Fibroblast of the conjunctiva (primary cell): ENCODE measurements at regions not wholly inside any gene's neighbourhood (a gene's known extent, or its start where the extent isn't known, plus 50 kb on each side); places are given as distances from the start of the nearest gene placed in this dataset.
"Not testable (repeated sequence)": the region's sequence is repeated elsewhere in the genome, so short reads cannot be mapped to it uniquely, and the experiment has no call there.

ENCODE experiments used
- DNase-seq: peaks from one replicate; pipeline ENCODE4 v3.0.0-alpha.2; 2010; ENCODE audit warnings: low read depth

- no peak for DNase-seq
Measured at GRCh38 chr11:98155696-98156095, 865.1 kb upstream of the CNTN5 start.

- no peak for DNase-seq
Measured at GRCh38 chr11:98177925-98178324, 842.8 kb upstream of the CNTN5 start.

- DNase-seq = no peak
Measured at GRCh38 chr11:98180511-98180910, 840.2 kb upstream of the CNTN5 start.

- no peak for DNase-seq
Measured at GRCh38 chr11:98180921-98181320, 839.8 kb upstream of the CNTN5 start.

GRCh38 chr11:98183034-98183433 lies 837.7 kb upstream of the CNTN5 start:
- no peak for DNase-seq

- DNase-seq = no peak
Measured at GRCh38 chr11:98185245-98185644, 835.5 kb upstream of the CNTN5 start.

GRCh38 chr11:98194611-98195010 lies 826.1 kb upstream of the CNTN5 start:
- DNase-seq = no peak

GRCh38 chr11:98195300-98195699 lies 825.4 kb upstream of the CNTN5 start:
- DNase-seq = no peak

GRCh38 chr11:98207086-98207485 lies 813.7 kb upstream of the CNTN5 start:
- DNase-seq = no peak

GRCh38 chr11:98227278-98227677 lies 793.5 kb upstream of the CNTN5 start:
- DNase-seq = peak; percentile 5

- no peak for DNase-seq
Measured at GRCh38 chr11:98230678-98231077, 790.1 kb upstream of the CNTN5 start.

- DNase-seq = no peak
Measured at GRCh38 chr11:98234698-98235097, 786.1 kb upstream of the CNTN5 start.

GRCh38 chr11:98243897-98244296 lies 776.9 kb upstream of the CNTN5 start:
- DNase-seq = no peak

- DNase-seq = no peak
Measured at GRCh38 chr11:98260983-98261382, 759.8 kb upstream of the CNTN5 start.

- DNase-seq = no peak
Measured at GRCh38 chr11:98277251-98277912, 743.4 kb upstream of the CNTN5 start.

- no peak for DNase-seq
Measured at GRCh38 chr11:98289617-98290263, 731.0 kb upstream of the CNTN5 start.

GRCh38 chr11:98296091-98296880 lies 724.5 kb upstream of the CNTN5 start:
- no peak for DNase-seq

GRCh38 chr11:98300719-98301118 lies 720.0 kb upstream of the CNTN5 start:
- DNase-seq = no peak

- no peak for DNase-seq
Measured at GRCh38 chr11:98307827-98308491, 712.8 kb upstream of the CNTN5 start.

GRCh38 chr11:98330306-98330705 lies 690.4 kb upstream of the CNTN5 start:
- DNase-seq = not testable (repeated sequence)

- DNase-seq = no peak
Measured at GRCh38 chr11:98358551-98358950, 662.2 kb upstream of the CNTN5 start.

GRCh38 chr11:98365190-98365589 lies 655.6 kb upstream of the CNTN5 start:
- DNase-seq = no peak

GRCh38 chr11:98365941-98366340 lies 654.8 kb upstream of the CNTN5 start:
- no peak for DNase-seq
